Chondrocyte (in vitro differentiated cells): ENCODE measurements at regions not wholly inside any gene's neighbourhood (a gene's known extent, or its start where the extent isn't known, plus 50 kb on each side); places are given as distances from the start of the nearest gene placed in this dataset.
"Not testable (repeated sequence)": the region's sequence is repeated elsewhere in the genome, so short reads cannot be mapped to it uniquely, and the experiment has no call there.

Source experiments
- DNase-seq: peaks from one replicate; pipeline ENCODE4 v3.0.0; 2021; ENCODE audit warnings: mixed read lengths, low spot score
- H3K27ac Mint-ChIP-seq: one replicate; pipeline ENCODE4 v1.8.0; 2021; ENCODE audit warnings: mild to moderate bottlenecking, moderate library complexity, mixed read lengths; ENCODE audit not compliant: unreplicated experiment
- H3K27me3 Mint-ChIP-seq: 2 replicates; pipeline ENCODE4 v1.8.0; 2021; ENCODE audit warnings: low read depth, mixed read lengths
- H3K36me3 Mint-ChIP-seq: 2 replicates; pipeline ENCODE4 v1.8.0; 2021; ENCODE audit warnings: low read depth, mixed read lengths
- H3K4me1 Mint-ChIP-seq: 2 replicates; pipeline ENCODE4 v1.8.0; 2021; ENCODE audit warnings: low read depth, mild to moderate bottlenecking, mixed read lengths
- H3K4me3 Mint-ChIP-seq: one replicate; pipeline ENCODE4 v1.8.0; 2021; ENCODE audit warnings: mild to moderate bottlenecking, moderate library complexity, mixed read lengths; ENCODE audit not compliant: unreplicated experiment
- H3K9me3 Mint-ChIP-seq: 2 replicates; pipeline ENCODE4 v1.8.0; 2021; ENCODE audit warnings: low read depth, mixed read lengths
- TF ChIP-seq, protein P1 (sequence below): fragments of 200-600 bp; sonication (generic); IDR thresholded peaks from 2 replicates; pipeline ENCODE4 v1.5.0; 2021; ENCODE audit warnings: antibody characterized with exemption, mild to moderate bottlenecking, moderate library complexity

- H3K36me3 Mint-ChIP-seq = no peaks in the 10 kb centered on the region
- DNase-seq = no peak
- H3K4me1 Mint-ChIP-seq = peaks cover 8% of the 10 kb centered on the region
- no peaks in the 10 kb centered on the region for H3K9me3 Mint-ChIP-seq
- H3K27ac Mint-ChIP-seq = no peak overlapping the region
- TF ChIP-seq, protein P1, sequence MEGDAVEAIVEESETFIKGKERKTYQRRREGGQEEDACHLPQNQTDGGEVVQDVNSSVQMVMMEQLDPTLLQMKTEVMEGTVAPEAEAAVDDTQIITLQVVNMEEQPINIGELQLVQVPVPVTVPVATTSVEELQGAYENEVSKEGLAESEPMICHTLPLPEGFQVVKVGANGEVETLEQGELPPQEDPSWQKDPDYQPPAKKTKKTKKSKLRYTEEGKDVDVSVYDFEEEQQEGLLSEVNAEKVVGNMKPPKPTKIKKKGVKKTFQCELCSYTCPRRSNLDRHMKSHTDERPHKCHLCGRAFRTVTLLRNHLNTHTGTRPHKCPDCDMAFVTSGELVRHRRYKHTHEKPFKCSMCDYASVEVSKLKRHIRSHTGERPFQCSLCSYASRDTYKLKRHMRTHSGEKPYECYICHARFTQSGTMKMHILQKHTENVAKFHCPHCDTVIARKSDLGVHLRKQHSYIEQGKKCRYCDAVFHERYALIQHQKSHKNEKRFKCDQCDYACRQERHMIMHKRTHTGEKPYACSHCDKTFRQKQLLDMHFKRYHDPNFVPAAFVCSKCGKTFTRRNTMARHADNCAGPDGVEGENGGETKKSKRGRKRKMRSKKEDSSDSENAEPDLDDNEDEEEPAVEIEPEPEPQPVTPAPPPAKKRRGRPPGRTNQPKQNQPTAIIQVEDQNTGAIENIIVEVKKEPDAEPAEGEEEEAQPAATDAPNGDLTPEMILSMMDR = peak; percentile 78
- H3K27me3 Mint-ChIP-seq = peaks cover 16% of the 10 kb centered on the region
- no peak overlapping the region for H3K4me3 Mint-ChIP-seq
Measured at GRCh38 chr5:36739751-36740221, 133.4 kb downstream of the SLC1A3 start.

DNA sequence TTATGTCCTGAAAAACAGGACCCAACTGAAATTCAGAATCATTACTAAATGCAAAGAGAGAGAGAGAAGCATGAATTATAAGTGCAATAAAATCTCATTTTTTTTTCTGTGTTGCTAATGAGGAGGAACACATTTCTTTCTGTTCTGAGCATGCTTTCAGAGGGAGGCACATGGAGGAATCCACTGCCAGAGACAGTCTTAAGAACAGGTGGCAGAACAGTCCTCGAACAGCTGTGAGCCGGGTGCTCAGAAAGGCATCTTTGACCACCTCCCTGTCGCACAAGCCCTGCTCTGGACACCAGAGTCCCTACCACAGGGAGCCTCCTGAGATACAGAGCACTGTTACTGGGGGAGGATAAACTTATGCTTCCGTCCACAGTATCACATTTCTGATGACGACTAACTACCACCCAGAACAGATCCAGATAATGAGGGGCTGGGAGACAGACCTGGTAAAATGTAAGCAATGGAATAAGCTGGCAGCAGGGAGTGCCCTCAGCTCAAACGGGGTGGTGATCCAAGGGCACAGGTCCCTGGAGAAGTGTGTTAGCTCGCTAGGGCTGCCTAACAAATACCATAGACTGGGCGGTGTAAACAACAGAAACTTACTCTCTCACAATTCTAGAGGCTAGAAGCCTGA, 134.0 kb downstream of the SLC1A3 start:
- Mint-ChIP-seq H3K36me3 (no peaks in the 10 kb centered on the region), H3K27ac (no peak overlapping the region), H3K4me1 (peaks cover 14% of the 10 kb centered on the region), H3K27me3 (peaks cover 13% of the 10 kb centered on the region), H3K9me3 (no peaks in the 10 kb centered on the region), H3K4me3 (no peak overlapping the region)
- TF ChIP-seq, protein P1 = no peak
- no peak for DNase-seq

GRCh38 chr5:36741128-36741527, 134.7 kb downstream of the SLC1A3 start:
- H3K9me3 Mint-ChIP-seq = no peaks in the 10 kb centered on the region
- H3K4me3 Mint-ChIP-seq = no peak overlapping the region
- DNase-seq = no peak
- peaks cover 9% of the 10 kb centered on the region for H3K27me3 Mint-ChIP-seq
- H3K27ac Mint-ChIP-seq = no peak overlapping the region
- H3K36me3 Mint-ChIP-seq = no peaks in the 10 kb centered on the region
- TF ChIP-seq, protein P1 = no peak
- peaks cover 16% of the 10 kb centered on the region for H3K4me1 Mint-ChIP-seq

GRCh38 chr5:36743891-36744772, 132.4 kb upstream of the NIPBL start:
- H3K4me1 Mint-ChIP-seq = peaks cover 16% of the 10 kb centered on the region
- peaks cover 18% of the 10 kb centered on the region for H3K27me3 Mint-ChIP-seq
- DNase-seq = no peak
- TF ChIP-seq, protein P1 = no peak
- H3K4me3 Mint-ChIP-seq = peak overlapping the region; percentile 86
- no peaks in the 10 kb centered on the region for H3K36me3 Mint-ChIP-seq
- H3K27ac Mint-ChIP-seq = peak overlapping the region; percentile 49
- H3K9me3 Mint-ChIP-seq = no peaks in the 10 kb centered on the region

DNA sequence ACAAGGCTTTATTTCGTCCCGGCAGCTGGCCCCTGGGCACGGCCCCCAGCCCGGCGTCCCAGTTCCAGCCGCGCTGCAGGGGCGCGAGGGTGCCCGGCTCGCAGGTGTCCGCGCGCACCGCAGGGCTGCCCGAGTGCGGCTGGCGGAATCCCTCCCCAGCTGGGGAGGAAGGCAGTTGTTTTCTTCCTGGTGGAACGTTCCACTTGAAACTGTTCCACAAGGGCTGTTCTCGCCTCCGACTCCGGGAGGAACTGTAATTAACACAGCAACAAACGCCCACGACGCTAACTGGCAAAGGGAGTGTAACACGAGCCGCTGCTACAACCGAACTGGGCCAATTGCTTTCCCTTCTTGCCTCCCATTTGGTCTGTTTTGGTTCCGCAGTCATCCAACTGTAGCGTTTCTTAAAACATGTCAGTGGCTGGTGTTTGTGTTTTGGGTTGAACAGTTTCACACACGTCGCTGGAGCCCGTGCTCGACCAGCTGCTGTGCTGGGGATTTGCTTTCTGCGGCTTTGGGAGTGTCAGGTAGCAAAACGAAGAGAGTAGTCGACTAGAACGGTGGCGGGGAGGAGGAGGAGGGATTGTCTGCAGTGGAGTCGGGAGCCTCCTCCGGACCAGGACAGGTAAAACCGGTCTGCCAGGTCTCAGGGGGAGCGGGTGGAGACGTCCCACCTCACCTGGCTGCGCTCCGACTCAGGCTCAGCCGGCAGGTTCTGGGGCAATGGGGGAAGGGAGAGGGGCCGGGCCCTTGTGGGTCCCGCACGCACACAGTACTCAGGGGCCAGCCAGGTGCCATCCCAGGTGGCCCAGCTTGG, 131.6 kb upstream of the NIPBL start:
- TF ChIP-seq, protein P1 = peak; percentile 86
- H3K9me3 Mint-ChIP-seq = no peaks in the 10 kb centered on the region
- no peak overlapping the region for H3K27ac Mint-ChIP-seq
- peaks cover 16% of the 10 kb centered on the region for H3K4me1 Mint-ChIP-seq
- DNase-seq = no peak
- H3K27me3 Mint-ChIP-seq = peaks cover 24% of the 10 kb centered on the region
- H3K36me3 Mint-ChIP-seq = no peaks in the 10 kb centered on the region
- peak overlapping the region; percentile 86 for H3K4me3 Mint-ChIP-seq

DNA sequence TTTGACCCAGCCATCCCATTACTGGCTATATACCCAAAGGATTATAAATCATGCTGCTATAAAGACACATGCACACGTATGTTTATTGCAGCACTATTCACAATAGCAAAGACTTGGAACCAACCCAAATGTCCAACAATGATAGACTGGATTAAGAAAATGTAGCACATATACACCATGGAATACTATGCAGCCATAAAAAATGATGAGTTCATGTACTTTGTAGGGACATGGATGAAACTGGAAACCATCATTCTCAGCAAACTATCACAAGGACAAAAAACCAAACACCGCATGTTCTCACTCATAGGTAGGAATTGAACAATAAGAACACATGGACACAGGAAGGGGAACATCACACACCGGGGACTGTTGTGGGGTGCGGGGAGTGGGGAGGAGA, 128.8 kb upstream of the NIPBL start:
- H3K9me3 Mint-ChIP-seq, H3K36me3 Mint-ChIP-seq, H3K4me3 Mint-ChIP-seq, H3K27ac Mint-ChIP-seq, DNase-seq: not testable (repeated sequence)
- Mint-ChIP-seq H3K4me1 (peaks cover 16% of the 10 kb centered on the region), H3K27me3 (peaks cover 36% of the 10 kb centered on the region)
